NT2/D1 (cell line): ENCODE measurements at regions not wholly inside any gene's neighbourhood (a gene's known extent, or its start where the extent isn't known, plus 50 kb on each side); places are given as distances from the start of the nearest gene placed in this dataset.

Experiments
- SUZ12 ChIP-seq: IDR thresholded peaks from 2 replicates; pipeline ENCODE4 v1.6.1; 2011; ENCODE audit not compliant: insufficient read length, insufficient read depth; ENCODE audit errors: extremely low read depth
- YY1 ChIP-seq: IDR thresholded peaks from 2 replicates; pipeline ENCODE4 v1.6.1; 2011; ENCODE audit not compliant: insufficient read length, insufficient read depth
- ZNF274 ChIP-seq: IDR thresholded peaks from 2 replicates; pipeline ENCODE4 v1.6.1; 2011; ENCODE audit warnings: mild to moderate bottlenecking, low read depth, low read length

- TF ChIP-seq ZNF274 (no peak), SUZ12 (no peak), YY1 (no peak)
Observed at GRCh38 chr2:52597346-52597745, 1170.3 kb upstream of the CHAC2 start.
